H1 (cell line): ENCODE measurements at regions not wholly inside any gene's neighbourhood (a gene's known extent, or its start where the extent isn't known, plus 50 kb on each side); places are given as distances from the start of the nearest gene placed in this dataset.

Experiments
- CTCF ChIP-seq, 3 experiments: IDR thresholded peaks; 1 replicate in 2 of 3; 2 replicates in 1 of 3; pipeline versions ENCODE4 v1.5.1 to v1.6.1; 2011; ENCODE audit warnings: low read length in 3 of 3, mild to moderate bottlenecking in 3 of 3, inconsistent platforms in 2 of 3, low read depth in 1 of 3, moderate library complexity in 1 of 3; ENCODE audit not compliant: insufficient read depth in 1 of 3; ENCODE audit errors: control extremely low read depth in 1 of 3
- HDAC6 ChIP-seq: IDR thresholded peaks from one replicate; pipeline ENCODE4 v1.7.1; 2012; ENCODE audit warnings: low read depth, mild to moderate bottlenecking, inconsistent platforms, low read length, moderate library complexity
- KDM5A ChIP-seq: fragments of 200-600 bp; IDR thresholded peaks from 2 replicates; pipeline ENCODE4 v1.7.1; 2012; ENCODE audit warnings: mild to moderate bottlenecking, low read length, inconsistent platforms, mixed read lengths
- YY1 ChIP-seq: IDR thresholded peaks from 2 replicates; pipeline ENCODE4 v1.6.1; 2011; ENCODE audit warnings: low read depth, mild to moderate bottlenecking, low read length

- TF ChIP-seq CTCF (IDR thresholded peaks at IDR 0.05; ENCODE audit: control extremely low read depth in 1 of 3, insufficient read depth in 1 of 3, low read depth in 1 of 3, low read length in 3 of 3) (peak in 2 of 3 experiments; percentile 33 to 54; a peak in 2 of 4 replicates), YY1 (no peak), KDM5A (no peak), HDAC6 (no peak)
- TF ChIP-seq, all 59 proteins: peak for 2
Observed at GRCh38 chr3:109803274-109803673, 465.9 kb upstream of the DPPA4 start (continued).
